RPMI7951 (cell line): ENCODE measurements at regions not wholly inside any gene's neighbourhood (a gene's known extent, or its start where the extent isn't known, plus 50 kb on each side); places are given as distances from the start of the nearest gene placed in this dataset.
"Not testable (repeated sequence)": the region's sequence is repeated elsewhere in the genome, so short reads cannot be mapped to it uniquely, and the experiment has no call there.

ENCODE experiments used
- DNase-seq: peaks from one replicate; pipeline ENCODE4 v3.0.0-alpha.2; 2012; ENCODE audit warnings: low read depth

GRCh38 chr6:112877134-112878100 is 530.3 kb downstream of the RFPL4B start:
- DNase-seq, result peak; percentile 87

- DNase-seq, result no peak
Measured at GRCh38 chr6:112879920-112880413, 532.8 kb downstream of the RFPL4B start.

- peak; percentile 61 for DNase-seq
Measured at GRCh38 chr6:112881027-112881426, 533.9 kb downstream of the RFPL4B start.

- DNase-seq, result no peak
Measured at GRCh38 chr6:112881828-112882780, 535.0 kb downstream of the RFPL4B start.

GRCh38 chr6:112883095-112883494 is 536.0 kb downstream of the RFPL4B start:
- no peak for DNase-seq

- DNase-seq, result no peak
Measured at GRCh38 chr6:112886415-112886814, 539.3 kb downstream of the RFPL4B start.

- DNase-seq, result not testable (repeated sequence)
Measured at GRCh38 chr6:112887424-112887823, 540.3 kb downstream of the RFPL4B start.

- peak; percentile 40 for DNase-seq
Measured at GRCh38 chr6:112899541-112899940, 552.4 kb downstream of the RFPL4B start.

GRCh38 chr6:112903361-112903760 is 556.2 kb downstream of the RFPL4B start:
- DNase-seq, result no peak

GRCh38 chr6:112906726-112907125 is 559.6 kb downstream of the RFPL4B start:
- DNase-seq, result peak; percentile 97

- peak; percentile 74 for DNase-seq
Measured at GRCh38 chr6:112909781-112910180, 562.7 kb downstream of the RFPL4B start.

- peak; percentile 66 for DNase-seq
Measured at GRCh38 chr6:112910256-112910655, 563.1 kb downstream of the RFPL4B start.

- DNase-seq, result peak; percentile 43
Measured at GRCh38 chr6:112911959-112912358, 564.8 kb downstream of the RFPL4B start.

GRCh38 chr6:112912416-112913101 is 565.4 kb downstream of the RFPL4B start:
- DNase-seq, result peak; percentile 18

GRCh38 chr6:112919744-112920143 is 572.6 kb downstream of the RFPL4B start:
- not testable (repeated sequence) for DNase-seq

- no peak for DNase-seq
Measured at GRCh38 chr6:112920994-112921393, 573.9 kb downstream of the RFPL4B start.

- DNase-seq, result peak; percentile 37
Measured at GRCh38 chr6:112923940-112924587, 576.9 kb downstream of the RFPL4B start.

- DNase-seq, result no peak
Measured at GRCh38 chr6:112925702-112926101, 578.6 kb downstream of the RFPL4B start.

GRCh38 chr6:112927641-112928320 is 580.7 kb downstream of the RFPL4B start:
- DNase-seq, result peak; percentile 33

GRCh38 chr6:112929641-112930040 is 582.5 kb downstream of the RFPL4B start:
- DNase-seq, result no peak
